WI38 (cell line): ENCODE measurements at regions not wholly inside any gene's neighbourhood (a gene's known extent, or its start where the extent isn't known, plus 50 kb on each side); places are given as distances from the start of the nearest gene placed in this dataset.

Experiments used
- H3K4me3 ChIP-seq: 2 replicates; pipeline ENCODE4 v1.5.1; 2011; ENCODE audit warnings: low read depth, mild to moderate bottlenecking, control low read depth, low read length
- TF ChIP-seq, protein P1 (sequence below): IDR thresholded peaks from 2 replicates; pipeline ENCODE4 v1.5.1; 2012; ENCODE audit warnings: low read depth, mild to moderate bottlenecking, control low read depth, low read length

GRCh38 chr7:26043801-26044200 lies 108.2 kb upstream of the NFE2L3 start:
- TF ChIP-seq, protein P1, sequence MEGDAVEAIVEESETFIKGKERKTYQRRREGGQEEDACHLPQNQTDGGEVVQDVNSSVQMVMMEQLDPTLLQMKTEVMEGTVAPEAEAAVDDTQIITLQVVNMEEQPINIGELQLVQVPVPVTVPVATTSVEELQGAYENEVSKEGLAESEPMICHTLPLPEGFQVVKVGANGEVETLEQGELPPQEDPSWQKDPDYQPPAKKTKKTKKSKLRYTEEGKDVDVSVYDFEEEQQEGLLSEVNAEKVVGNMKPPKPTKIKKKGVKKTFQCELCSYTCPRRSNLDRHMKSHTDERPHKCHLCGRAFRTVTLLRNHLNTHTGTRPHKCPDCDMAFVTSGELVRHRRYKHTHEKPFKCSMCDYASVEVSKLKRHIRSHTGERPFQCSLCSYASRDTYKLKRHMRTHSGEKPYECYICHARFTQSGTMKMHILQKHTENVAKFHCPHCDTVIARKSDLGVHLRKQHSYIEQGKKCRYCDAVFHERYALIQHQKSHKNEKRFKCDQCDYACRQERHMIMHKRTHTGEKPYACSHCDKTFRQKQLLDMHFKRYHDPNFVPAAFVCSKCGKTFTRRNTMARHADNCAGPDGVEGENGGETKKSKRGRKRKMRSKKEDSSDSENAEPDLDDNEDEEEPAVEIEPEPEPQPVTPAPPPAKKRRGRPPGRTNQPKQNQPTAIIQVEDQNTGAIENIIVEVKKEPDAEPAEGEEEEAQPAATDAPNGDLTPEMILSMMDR: no peak

DNA sequence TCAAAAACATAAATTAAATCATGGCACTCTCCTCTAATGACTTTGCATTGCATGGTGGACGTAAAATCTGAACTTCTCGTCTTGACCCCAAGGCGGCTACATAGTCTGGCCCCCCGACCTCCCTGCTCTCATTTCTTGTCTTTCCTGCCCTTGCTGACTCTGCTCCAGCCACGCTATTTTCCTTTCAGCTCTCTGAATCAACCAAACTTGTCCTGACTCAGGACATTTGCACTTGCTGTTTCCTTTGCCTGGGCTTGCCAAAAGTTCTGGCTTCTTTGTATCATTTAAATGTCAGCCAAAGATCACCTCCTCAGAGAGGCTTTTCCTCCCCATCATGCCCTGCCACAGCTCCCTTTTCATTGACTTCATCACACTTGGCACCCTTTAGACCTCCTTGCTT lies 107.7 kb upstream of the NFE2L3 start:
- TF ChIP-seq, protein P1: no peak
- no peak overlapping the region for H3K4me3 ChIP-seq

More at GRCh38 chr7:26043801-26044200, 108.2 kb upstream of the NFE2L3 start:
- no peak overlapping the region for H3K4me3 ChIP-seq

GRCh38 chr7:26046150-26046549 lies 105.8 kb upstream of the NFE2L3 start:
- no peak overlapping the region for H3K4me3 ChIP-seq
- TF ChIP-seq, protein P1: no peak

GRCh38 chr7:26046878-26047277 lies 105.1 kb upstream of the NFE2L3 start:
- TF ChIP-seq, protein P1: no peak
- H3K4me3 ChIP-seq: no peak overlapping the region

DNA sequence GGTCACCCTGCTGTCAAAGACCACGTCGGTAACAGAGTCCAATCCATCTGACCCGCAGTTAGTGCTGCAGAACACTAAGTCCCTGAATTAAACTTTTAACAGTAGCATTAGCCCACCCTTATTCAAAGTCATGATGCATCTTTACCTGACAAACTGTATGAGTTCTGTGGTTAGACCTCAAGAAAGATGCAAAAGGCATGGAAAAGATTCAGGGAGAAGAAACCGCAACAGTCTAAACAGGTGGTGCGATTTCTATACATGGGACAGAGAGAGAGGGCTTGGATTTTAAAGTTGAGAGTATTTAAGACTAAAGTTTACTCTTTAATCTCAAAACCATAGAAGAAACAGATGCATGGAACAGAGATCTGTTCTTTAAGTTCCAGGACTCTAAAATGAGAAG lies 103.3 kb upstream of the NFE2L3 start:
- no peak overlapping the region for H3K4me3 ChIP-seq
- TF ChIP-seq, protein P1: no peak

- TF ChIP-seq, protein P1: no peak
- no peak overlapping the region for H3K4me3 ChIP-seq
These were observed 102.9 kb upstream of the NFE2L3 start for GRCh38 chr7:26049081-26049480.

DNA sequence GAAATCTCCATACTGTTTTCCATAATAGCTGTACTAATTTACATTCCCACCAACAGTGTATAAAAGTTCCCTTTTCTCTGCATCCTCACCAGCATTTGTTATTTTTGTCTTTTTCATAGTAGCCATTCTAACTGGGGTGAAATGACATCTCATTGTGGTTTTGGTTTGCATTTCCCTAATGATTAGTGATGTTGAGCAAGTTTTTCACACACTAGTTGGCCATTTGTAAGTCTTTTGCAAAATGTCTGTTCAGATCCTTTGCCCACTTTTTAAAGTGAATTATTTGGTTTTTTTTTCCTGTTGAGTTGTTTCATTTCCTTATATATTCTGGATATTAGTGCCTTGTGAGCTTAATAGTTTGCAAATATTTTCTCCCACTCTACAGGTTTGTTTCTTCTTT lies 101.0 kb upstream of the NFE2L3 start:
- TF ChIP-seq, protein P1: no peak
- H3K4me3 ChIP-seq: no peak overlapping the region
